GM21447 (cell line): ENCODE measurements at regions not wholly inside any gene's neighbourhood (a gene's known extent, or its start where the extent isn't known, plus 50 kb on each side); places are given as distances from the start of the nearest gene placed in this dataset.
"Not testable (repeated sequence)": the region's sequence is repeated elsewhere in the genome, so short reads cannot be mapped to it uniquely, and the experiment has no call there.

Experiments used
- ATAC-seq: cut with Tn5 transposase; IDR thresholded peaks from one replicate; pipeline ENCODE4 v1.9.1; 2021; ENCODE audit not compliant: unreplicated experiment

DNA sequence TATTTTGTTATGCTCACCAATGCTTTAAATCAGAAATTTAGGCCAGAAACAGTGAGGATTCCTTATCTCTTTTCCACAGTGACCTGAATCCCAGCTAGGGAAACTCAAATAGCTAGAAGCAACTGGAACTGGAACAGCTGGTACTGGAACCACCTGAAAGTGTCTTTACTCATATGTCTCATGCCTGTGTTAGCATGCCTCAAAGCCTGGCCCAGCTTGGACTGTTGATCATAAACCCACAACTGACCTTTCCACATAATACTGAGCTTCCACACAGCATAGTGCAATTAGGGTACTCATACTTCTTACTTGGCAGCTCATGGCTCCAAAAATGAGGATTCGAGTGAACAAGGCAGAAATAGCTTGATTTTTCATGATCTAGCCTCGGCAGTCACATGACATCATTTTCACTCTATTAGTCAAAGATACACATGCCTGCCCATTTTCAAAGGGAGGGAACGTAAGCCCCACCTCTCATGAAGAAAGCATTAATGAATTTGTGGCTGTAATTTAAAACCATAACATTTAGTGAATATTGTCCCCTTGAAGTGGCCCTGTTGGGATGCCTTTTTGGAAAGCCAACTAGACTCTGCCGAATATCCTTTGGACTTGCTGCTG is 80.8 kb upstream of the ACSL1 start:
- ATAC-seq, result no peak

GRCh38 chr4:184907216-184907615 is 81.4 kb upstream of the ACSL1 start:
- peak; percentile 61 for ATAC-seq

DNA sequence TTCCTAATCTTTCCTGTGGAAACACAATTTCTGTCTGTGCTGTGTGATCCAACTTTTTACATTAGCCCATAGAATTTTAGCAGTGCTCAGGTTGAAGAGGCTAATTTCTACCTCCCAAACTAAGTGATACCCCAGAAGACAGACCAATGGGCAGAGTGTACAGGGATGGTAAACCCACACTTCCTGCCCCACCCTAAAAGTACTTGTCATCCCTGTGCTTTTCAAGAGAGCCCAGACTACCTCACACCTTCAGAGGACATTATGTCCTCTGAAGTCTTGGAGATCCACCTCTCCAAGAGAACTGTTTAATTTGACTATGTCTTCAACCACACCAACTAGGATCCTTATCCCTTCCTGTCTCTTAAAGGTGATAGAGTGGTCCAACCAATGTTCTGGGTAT is 82.0 kb upstream of the ACSL1 start:
- ATAC-seq, result no peak

GRCh38 chr4:184911310-184911709 is 85.5 kb upstream of the ACSL1 start:
- no peak for ATAC-seq

GRCh38 chr4:184913356-184914143 is 87.8 kb upstream of the ACSL1 start:
- ATAC-seq, result no peak

GRCh38 chr4:184918799-184919198 is 93.0 kb upstream of the ACSL1 start:
- ATAC-seq, result not testable (repeated sequence)

- no peak for ATAC-seq
Measured at GRCh38 chr4:184921456-184921855, 95.7 kb upstream of the ACSL1 start.

- ATAC-seq, result no peak
Measured at GRCh38 chr4:184922301-184922700, 96.0 kb upstream of the HELT start.

- no peak for ATAC-seq
Measured at GRCh38 chr4:184924516-184924915, 93.8 kb upstream of the HELT start.

- ATAC-seq, result no peak
Measured at GRCh38 chr4:184929476-184929875, 88.8 kb upstream of the HELT start.

- ATAC-seq, result no peak
Measured at GRCh38 chr4:184930026-184930425, 88.3 kb upstream of the HELT start.

- no peak for ATAC-seq
Measured at GRCh38 chr4:184932343-184932742, 85.9 kb upstream of the HELT start.

GRCh38 chr4:184933311-184933710 is 85.0 kb upstream of the HELT start:
- ATAC-seq, result no peak

- ATAC-seq, result no peak
Measured at GRCh38 chr4:184934184-184934583, 84.1 kb upstream of the HELT start.

GRCh38 chr4:184934961-184935360 is 83.3 kb upstream of the HELT start:
- no peak for ATAC-seq

- ATAC-seq, result no peak
Measured at GRCh38 chr4:184936071-184936470, 82.2 kb upstream of the HELT start.

DNA sequence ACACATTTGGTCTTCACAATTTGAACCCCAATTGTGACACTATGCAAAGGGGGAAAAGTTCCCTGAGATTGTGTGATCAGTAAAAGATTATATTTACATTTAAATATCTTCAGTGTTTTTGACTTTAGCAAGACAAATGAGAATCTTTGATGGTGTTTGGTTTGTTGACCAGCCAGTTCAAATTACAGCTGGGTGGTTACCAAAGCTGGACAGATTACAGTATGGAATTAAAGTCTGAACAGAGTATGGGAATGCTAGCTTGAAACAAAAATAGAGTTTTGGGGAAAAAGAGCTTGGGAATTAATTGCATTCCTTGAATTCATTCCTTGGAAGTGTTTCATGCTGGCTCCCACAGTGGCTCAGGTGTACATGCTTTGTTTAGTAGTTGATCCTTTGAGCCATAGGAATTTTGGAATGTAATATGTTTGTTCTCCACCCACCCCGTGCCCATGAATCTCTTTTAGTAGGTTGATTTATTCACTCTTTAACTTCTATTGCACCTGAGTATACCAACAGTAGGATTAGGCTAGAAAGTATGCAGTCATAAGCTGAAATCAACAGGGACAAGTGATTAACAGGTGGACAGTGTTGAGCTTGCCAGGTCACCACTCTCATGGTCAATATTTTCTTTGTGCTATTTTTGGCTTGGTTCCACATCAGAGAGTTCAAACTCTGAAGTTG is 81.1 kb upstream of the HELT start:
- ATAC-seq, result no peak

DNA sequence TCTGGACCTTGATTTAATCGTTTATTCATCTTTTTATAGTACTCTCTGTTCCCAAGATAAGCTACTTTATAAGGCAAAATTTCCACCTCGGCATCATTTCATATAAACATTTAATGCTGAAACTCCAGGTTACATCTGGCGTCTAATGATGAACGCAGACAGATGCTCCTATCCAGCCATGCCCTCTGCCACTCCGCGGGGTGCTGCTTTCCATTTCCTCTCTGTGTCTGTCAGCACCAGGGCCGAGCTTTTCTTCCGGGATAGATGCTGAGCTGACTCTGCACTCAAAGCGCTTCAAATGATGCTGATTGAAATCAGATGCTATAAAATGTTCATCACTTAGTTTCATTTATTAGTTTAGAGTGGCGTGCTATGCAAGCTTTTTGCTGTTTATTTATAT is 80.5 kb upstream of the HELT start:
- no peak for ATAC-seq

- ATAC-seq, result no peak
Measured at GRCh38 chr4:184938871-184939270, 79.4 kb upstream of the HELT start.

DNA sequence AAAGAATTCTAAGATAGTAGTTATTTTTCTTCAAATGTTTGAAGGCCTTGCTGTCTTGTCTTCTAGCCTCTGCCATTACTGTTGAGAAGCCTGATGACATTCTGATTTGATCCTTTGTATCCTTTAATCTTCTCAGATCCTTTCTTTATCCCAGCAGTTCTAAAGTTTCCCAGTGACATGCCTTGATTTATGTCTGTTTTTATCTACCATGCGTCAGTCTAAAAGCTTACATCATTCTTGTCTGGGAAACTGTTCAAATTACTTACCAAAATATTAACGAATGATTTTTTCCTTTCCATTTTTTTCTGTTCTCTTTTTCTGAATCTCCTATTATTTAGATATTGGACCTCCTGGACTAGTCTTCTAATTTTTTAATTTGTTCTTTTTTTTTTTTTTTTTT is 78.3 kb upstream of the HELT start:
- no peak for ATAC-seq

DNA sequence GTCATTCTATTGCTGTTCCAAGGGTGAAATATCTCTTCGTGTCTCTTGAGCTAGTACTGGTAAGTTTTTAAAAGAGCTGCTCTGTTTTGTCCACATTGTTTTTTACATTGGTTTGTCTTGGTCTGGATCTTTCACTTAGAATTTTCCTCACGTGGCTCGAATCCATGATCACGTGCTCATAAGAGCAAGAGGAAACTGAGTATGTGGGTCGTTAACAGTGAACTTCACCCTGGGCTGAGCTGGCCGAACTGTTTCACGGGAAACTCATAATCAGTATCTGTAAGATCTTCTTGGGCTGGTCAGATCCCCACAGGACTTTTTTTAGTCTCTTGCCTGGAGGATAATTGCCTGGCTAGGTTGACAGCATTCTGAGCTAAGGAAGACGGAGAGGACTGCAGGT is 77.8 kb upstream of the HELT start:
- no peak for ATAC-seq
